ENCODE measurements at regions not wholly inside any gene's neighbourhood (a gene's known extent, or its start where the extent isn't known, plus 50 kb on each side); places are given as distances from the start of the nearest gene placed in this dataset.

DNA sequence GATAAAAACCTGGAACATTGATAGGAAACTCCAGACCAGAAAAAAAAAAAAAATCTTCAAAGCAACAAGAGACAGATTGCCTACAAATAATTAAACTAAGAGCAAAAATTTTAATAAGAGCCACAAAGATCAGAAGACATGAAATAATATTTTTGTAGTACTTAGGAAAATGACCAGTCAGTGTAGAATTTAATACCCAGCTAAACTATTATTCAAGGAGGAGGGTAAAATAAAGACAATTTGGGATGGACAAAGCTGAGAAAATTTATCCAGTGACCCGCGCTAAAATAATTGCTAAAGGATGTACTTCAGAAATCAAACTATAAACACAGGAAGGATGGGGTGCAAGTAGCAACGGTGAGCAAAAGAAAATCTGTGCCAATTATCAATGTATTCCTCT lies 133.2 kb downstream of the AQP9 start:
- TF ChIP-seq EP300 (IDR thresholded peaks at IDR 0.05) (no peak), POLR2A (IDR thresholded peaks at IDR 0.05) (no peak)
- TF ChIP-seq, protein P1, sequence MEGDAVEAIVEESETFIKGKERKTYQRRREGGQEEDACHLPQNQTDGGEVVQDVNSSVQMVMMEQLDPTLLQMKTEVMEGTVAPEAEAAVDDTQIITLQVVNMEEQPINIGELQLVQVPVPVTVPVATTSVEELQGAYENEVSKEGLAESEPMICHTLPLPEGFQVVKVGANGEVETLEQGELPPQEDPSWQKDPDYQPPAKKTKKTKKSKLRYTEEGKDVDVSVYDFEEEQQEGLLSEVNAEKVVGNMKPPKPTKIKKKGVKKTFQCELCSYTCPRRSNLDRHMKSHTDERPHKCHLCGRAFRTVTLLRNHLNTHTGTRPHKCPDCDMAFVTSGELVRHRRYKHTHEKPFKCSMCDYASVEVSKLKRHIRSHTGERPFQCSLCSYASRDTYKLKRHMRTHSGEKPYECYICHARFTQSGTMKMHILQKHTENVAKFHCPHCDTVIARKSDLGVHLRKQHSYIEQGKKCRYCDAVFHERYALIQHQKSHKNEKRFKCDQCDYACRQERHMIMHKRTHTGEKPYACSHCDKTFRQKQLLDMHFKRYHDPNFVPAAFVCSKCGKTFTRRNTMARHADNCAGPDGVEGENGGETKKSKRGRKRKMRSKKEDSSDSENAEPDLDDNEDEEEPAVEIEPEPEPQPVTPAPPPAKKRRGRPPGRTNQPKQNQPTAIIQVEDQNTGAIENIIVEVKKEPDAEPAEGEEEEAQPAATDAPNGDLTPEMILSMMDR (IDR thresholded peaks at IDR 0.05) = no peak

DNA sequence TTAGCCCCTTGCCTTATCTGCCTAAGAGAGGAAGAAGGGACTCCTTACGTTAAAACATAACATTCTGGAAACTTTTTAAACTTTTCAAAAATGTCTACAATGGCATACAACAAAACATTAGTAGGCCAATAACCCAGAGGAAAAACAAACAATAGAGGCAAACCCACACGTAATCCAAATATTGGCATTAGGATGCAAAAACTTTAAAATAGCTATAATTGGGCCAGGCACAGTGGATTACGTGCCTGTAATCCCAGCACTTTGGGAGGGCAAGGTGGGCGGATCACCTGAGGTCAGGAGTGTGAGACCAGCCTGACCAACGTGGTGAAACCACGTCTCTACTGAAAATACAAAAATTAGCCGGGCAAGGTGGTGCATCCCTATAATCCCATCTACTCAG lies 134.9 kb downstream of the AQP9 start:
- no peak overlapping the region for H3K27ac ChIP-seq
- H3K36me3 ChIP-seq = no peaks in the 10 kb centered on the region
- no peak for DNase-seq (ENCODE audit: low spot score in 2 of 2)
- H3K27me3 ChIP-seq = no peaks in the 10 kb centered on the region
- peaks cover 0 to 24% (median 0%) of the 10 kb centered on the region in 4 donors for H3K9me3 ChIP-seq
- H3K4me1 ChIP-seq = peaks cover 0 to 3% (median 0%) of the 10 kb centered on the region in 4 donors
- no peak for TF ChIP-seq EP300 (IDR thresholded peaks at IDR 0.05)
- TF ChIP-seq POLR2A (IDR thresholded peaks at IDR 0.05) = no peak
- TF ChIP-seq, protein P1 (IDR thresholded peaks at IDR 0.05) = no peak
- no peak overlapping the region for H3K4me3 ChIP-seq
- WGBS, 2 donors = 94 to 96% methylated on average over 7 of the region's 7 CpGs

More for the DNA sequence above, 133.2 kb downstream of the AQP9 start:
- no peak for DNase-seq (ENCODE audit: low spot score in 2 of 2)
- H3K27ac ChIP-seq = no peak overlapping the region
- peaks cover 0 to 3% (median 0%) of the 10 kb centered on the region in 4 donors for H3K4me1 ChIP-seq
- H3K36me3 ChIP-seq = no peaks in the 10 kb centered on the region
- 96% methylated on average over 3 of the region's 3 CpGs for WGBS, 2 donors
- H3K4me3 ChIP-seq = no peak overlapping the region
- peaks cover 0 to 24% (median 0%) of the 10 kb centered on the region in 4 donors for H3K9me3 ChIP-seq
- H3K27me3 ChIP-seq = no peaks in the 10 kb centered on the region

DNA sequence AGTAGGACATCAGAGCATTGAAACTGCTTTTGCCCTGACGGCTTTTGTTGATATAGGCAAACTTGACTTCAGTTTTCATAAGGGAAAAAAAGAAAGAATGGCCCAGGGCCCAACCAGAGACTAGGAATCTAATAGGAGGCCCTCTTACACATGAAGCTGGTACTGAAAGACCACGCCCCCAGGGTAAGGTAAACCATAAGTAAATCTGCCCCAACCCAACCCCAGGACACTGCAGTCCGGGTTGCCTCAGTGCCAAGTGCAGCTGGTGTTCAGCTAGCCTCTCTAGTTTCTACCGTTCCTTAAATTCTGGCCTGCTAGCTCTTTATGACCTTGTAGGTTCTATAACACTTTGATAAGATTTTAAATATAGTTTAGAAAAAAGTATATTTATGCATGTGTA lies 136.7 kb downstream of the AQP9 start:
- Histone ChIP-seq H3K36me3 (no peaks in the 10 kb centered on the region), H3K27ac (no peak overlapping the region), H3K9me3 (peaks cover 0 to 24% (median 0%) of the 10 kb centered on the region in 4 donors), H3K4me3 (no peak overlapping the region), H3K27me3 (no peaks in the 10 kb centered on the region), H3K4me1 (no peaks in the 10 kb centered on the region)
- WGBS, 2 donors = 75 to 86% methylated on average over 4 of the region's 4 CpGs
- no peak for TF ChIP-seq POLR2A (IDR thresholded peaks at IDR 0.05)
- TF ChIP-seq, protein P1 (IDR thresholded peaks at IDR 0.05) = no peak
- TF ChIP-seq EP300 (IDR thresholded peaks at IDR 0.05) = no peak
- no peak for DNase-seq (ENCODE audit: low spot score in 2 of 2)

DNA sequence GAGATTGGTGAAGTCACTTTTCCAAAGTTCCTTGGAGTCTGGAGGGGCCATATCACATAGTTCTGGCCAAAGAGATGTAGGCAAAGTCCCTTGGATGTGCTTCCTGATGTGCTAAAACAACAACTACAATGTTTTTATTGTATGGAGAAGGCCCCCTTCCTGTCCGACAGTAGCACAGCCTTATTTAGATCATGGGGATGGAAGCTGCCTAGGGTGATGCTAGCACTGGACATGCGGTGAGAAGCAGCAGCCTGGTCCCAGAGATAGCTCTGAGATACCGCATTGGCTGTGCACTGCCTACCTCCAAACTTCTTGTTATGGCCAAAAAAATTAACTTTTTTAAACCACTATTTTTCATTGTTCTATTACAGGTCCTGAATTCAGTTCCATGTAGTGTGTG lies 137.6 kb downstream of the AQP9 start:
- no peak for DNase-seq (ENCODE audit: low spot score in 2 of 2)
- Histone ChIP-seq H3K36me3 (no peaks in the 10 kb centered on the region), H3K4me1 (no peaks in the 10 kb centered on the region), H3K27ac (no peak overlapping the region), H3K27me3 (no peaks in the 10 kb centered on the region), H3K9me3 (peaks cover 0 to 21% (median 0%) of the 10 kb centered on the region in 4 donors), H3K4me3 (no peak overlapping the region)
- 85 to 88% methylated on average over 3 of the region's 3 CpGs for WGBS, 2 donors
- no peak for TF ChIP-seq POLR2A (IDR thresholded peaks at IDR 0.05)
- TF ChIP-seq, protein P1 (IDR thresholded peaks at IDR 0.05) = no peak
- no peak for TF ChIP-seq EP300 (IDR thresholded peaks at IDR 0.05)

DNA sequence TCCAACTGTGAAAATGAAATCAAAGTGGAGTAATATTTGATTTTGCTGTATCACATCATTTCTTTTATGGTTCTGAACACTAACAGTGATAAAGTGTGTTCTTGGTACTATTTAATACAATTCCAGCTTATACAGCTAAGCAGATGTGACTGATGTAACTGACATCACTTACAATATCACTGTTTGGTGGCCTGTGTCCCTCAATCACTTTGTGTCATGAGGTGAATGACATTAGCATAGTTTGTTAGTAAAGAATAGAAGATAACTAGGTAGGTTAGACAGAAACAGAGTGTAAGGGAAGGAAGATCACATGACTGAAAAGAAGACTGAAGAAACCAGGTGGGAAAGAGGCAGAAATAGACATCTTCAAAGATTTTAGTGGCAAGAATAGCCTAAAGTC lies 138.7 kb downstream of the AQP9 start:
- Histone ChIP-seq H3K4me3 (no peak overlapping the region), H3K36me3 (no peaks in the 10 kb centered on the region), H3K9me3 (peaks cover 0 to 10% (median 0%) of the 10 kb centered on the region in 4 donors), H3K27ac (no peak overlapping the region), H3K4me1 (no peaks in the 10 kb centered on the region), H3K27me3 (no peaks in the 10 kb centered on the region)
- no peak for DNase-seq (ENCODE audit: low spot score in 2 of 2)
- TF ChIP-seq EP300 (IDR thresholded peaks at IDR 0.05) (no peak), POLR2A (IDR thresholded peaks at IDR 0.05) (no peak)
- TF ChIP-seq, protein P1 (IDR thresholded peaks at IDR 0.05) = no peak
